ENCODE measurements at regions not wholly inside any gene's neighbourhood (a gene's known extent, or its start where the extent isn't known, plus 50 kb on each side); places are given as distances from the start of the nearest gene placed in this dataset.

DNA sequence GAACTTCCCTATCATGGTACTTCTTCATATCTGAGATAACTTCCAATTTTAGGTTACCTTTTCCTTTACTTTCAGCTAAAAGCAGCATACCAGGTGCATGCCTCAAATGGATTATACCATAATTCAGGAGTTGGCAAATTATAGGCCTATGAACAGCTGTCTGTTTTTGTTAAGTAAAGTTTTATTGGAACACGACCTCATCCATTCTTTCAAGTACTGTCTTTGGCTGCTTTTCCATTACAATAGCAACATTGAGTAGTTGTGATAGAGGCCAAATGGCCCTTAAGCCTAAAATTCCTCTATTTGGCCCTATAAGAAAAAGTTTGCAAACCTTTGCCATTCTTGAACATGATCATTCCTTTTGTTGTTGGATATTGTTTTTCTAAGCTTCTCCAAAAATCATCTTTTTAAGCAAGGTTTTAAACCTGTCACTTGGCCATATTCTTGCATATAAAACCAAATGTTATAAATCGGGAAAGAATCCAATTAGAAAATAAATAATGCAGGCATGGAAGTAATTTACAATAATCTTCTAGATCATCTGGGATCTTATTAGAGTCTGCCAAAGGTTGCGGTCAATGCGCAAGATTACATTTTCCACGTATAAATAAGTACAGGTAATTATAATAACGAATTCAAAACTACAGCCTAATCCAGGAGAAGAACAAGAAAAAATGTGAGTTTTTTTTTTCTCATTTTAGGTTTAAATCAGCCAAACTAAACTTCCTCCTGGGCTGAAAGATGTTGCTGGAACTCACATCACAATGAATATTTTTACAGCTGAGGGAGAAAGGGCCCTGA, 226.5 kb upstream of the ANKRD55 start:
- DNase-seq (ENCODE audit: low read depth), result no peak

DNA sequence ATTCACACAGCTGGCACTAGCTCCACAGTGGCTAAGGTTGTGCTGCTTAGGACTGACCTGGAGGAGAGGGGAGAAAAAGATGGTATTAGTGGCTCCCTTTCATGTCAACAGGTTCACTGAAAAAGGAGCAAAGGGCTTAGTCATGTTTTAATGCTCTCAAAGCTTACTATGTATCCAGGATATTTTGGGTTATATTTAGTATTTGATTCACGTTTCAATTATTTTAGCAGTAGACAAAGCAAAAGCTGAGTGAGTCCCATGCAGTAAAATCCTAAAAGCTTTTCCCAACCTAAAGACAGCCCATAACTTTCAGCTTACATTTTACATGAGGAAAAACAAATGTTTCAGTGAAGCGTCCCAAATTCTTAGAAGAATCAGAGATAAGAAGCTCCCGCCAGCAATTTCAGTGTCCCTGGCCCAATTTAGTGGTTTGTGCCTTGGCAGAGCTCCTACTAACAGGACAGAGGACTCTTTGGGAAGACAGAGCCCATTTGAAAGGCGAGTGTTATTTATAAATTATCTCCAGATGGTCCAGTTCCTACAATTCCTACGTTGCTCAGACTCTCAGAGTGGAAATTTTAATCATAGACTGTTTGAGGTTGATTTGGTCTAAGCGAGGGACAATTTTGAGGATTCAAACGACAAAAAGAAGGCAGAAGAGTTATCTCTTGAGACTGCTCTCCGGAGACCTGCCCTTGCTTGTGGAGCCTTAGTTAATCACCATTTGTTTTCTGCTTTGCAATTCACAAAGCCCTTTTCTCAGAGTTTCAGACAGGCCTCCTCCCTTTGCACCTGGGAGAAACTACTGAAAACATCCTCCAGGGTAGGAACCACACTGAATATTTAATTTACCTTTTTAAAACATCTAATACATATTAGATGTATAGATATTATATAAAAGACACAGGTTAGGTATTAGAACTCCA, 225.0 kb upstream of the ANKRD55 start:
- no peak for DNase-seq (ENCODE audit: low read depth)

DNA sequence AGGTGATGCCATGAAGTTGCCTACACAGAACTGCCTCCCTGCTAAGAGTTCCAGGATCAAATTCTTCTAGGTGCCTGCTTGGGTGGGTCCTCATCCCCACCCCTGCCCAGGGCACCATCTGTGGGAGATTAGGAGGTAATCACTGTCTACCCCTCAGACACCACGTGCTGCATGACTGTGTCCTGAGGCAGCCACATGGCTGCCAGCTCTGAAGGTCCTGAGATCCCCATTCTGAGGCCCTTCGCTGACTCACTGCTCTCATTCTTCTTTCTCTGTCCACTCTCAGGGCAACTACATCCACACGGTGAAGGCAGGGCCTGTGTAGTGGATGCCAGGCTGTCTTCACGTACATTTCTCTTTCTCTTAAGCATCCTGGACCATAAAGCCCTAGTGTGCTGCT, 222.9 kb upstream of the ANKRD55 start:
- DNase-seq (ENCODE audit: low read depth), result no peak

- no peak for DNase-seq (ENCODE audit: low read depth)
Observed at GRCh38 chr5:56455417-56455816, 222.3 kb upstream of the ANKRD55 start.

DNA sequence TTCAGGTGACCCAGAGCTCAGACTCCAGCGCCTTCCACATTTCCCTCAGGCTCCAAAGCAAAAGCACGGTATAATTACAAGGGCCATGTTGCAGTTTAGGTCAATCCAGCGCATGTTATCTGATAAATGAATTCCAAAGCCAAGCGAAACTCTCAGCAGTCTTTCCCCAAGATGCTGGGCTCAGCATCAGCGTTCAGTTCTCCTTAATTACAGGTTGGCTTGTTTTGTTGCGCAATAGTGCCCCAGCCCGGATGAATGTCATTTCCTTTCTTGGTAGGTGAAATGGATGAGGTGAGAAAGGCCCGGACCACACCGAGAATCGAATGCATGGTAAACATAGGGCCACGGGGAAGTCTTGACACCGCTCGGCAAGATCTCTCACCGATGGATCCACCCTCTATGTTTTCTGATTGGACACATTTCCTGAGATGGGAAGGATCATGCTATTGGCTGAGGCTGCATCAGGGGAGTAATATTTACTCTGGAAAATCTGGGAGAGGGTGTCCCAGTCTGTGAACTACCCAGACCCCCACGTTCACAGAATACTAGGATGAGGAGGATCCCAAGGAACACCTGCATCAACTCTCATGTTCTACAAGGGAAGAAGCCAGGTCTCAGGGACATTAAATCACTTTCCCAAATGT, 221.2 kb upstream of the ANKRD55 start:
- no peak for DNase-seq (ENCODE audit: low read depth)

DNA sequence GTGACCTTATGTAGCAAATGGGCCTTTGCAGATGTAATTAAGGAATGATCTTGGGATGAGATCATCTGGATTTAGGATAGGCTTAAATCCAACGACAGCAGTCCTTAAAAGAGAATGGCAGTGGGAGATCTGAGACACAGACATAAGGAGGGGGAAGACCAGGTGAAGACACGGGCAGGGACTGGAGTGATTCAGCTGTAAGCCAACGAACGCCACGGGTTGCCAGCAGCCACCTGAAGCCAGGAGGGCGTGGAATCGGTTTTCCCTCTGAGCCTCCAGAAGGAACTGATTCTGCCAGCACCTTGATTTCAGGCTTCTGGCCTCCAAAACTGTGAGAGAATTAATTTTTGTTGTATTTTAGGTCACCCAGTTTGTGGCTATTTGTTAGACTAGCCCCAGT, 218.6 kb upstream of the ANKRD55 start:
- DNase-seq (ENCODE audit: low read depth), result no peak

DNA sequence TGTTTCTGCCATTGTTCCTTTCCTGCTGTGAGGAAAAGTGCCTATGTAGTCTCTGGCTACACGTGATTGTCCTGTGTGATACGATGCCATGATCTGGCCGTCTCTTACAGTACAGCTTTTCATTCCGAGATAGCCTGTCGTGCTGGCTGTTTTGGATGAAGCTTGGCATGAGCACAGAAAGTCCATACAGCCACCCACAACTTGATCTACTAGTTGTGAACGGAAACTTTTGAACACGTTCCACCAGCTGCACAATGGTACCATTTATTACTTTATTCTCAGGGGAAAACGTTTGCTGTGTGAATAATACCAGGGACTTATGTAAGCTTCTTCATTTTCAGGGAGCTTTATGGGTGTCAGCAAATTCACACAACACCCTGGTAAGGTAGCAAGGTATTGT, 217.6 kb upstream of the ANKRD55 start:
- DNase-seq (ENCODE audit: low read depth), result no peak

DNA sequence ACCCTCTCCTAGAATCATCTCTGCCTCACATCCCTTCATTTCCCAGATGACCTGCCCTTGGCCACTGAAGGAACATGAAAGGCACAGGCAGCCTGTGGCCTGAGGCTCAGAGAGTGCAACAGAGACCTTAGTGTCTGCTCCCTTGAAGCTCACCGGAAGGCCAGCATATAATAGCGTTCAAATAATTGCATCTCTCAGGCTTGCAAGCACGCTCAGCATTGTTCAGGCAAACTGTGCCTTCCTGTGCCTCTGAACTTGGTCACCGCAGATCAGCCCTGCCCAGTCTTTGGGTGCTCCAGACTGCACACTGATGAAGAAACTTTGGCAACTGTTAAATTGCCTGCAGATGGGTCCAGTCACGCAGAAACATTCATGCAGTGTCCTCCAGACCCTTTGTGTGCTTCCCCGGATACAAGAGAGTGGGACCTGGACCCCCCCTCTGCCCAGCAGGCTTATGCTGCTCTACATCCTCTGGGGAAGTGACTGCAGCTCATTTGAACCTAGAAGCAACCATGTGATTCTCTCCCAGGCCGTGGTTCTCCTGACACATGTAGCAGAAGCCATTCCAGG, 216.0 kb upstream of the ANKRD55 start:
- no peak for DNase-seq (ENCODE audit: low read depth)

- no peak for DNase-seq (ENCODE audit: low read depth)
Observed at GRCh38 chr5:56447656-56448055, 214.5 kb upstream of the ANKRD55 start.

DNA sequence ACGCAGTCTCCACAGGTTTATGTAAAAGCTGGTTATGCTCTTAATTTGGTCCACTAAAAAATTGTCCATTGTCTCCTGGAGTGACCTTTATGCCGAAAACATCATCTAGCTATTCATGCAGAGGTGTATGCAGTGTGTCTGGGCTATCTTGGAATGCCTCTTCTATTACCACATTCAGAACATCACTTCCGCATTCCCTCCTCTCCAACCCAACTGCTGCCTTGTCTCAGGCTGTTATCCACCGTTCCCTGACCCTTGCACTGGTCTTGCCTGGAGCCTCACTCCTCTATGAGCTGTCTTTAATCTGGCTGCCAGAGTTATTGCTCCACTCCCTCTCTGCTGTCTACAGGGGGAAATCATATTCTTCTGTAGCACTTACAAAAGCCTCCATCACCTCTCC, 214.1 kb upstream of the ANKRD55 start:
- peak; percentile 82 for DNase-seq (ENCODE audit: low read depth)

- no peak for DNase-seq (ENCODE audit: low read depth)
Observed at GRCh38 chr5:56446728-56447127, 213.6 kb upstream of the ANKRD55 start.

DNA sequence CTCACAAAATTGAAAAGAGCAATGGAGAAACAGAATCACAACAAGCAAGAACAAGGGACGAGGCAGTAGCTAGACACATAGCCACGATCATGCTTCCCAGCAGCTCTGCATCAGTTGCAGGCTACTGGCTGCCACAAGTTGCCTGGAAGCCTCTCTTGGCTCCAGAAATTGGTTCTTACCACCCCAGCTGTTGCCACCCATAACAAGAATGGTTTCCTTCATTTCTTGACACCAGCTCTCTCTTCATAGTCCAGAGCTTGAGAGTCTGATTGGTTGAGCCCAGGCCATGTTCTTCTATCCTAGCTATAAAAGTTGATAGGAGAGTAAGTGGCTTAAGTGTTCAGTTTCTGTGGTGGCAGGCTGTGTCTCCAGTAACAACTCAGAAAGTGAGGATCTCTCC, 210.7 kb upstream of the ANKRD55 start:
- DNase-seq (ENCODE audit: low read depth), result no peak

DNA sequence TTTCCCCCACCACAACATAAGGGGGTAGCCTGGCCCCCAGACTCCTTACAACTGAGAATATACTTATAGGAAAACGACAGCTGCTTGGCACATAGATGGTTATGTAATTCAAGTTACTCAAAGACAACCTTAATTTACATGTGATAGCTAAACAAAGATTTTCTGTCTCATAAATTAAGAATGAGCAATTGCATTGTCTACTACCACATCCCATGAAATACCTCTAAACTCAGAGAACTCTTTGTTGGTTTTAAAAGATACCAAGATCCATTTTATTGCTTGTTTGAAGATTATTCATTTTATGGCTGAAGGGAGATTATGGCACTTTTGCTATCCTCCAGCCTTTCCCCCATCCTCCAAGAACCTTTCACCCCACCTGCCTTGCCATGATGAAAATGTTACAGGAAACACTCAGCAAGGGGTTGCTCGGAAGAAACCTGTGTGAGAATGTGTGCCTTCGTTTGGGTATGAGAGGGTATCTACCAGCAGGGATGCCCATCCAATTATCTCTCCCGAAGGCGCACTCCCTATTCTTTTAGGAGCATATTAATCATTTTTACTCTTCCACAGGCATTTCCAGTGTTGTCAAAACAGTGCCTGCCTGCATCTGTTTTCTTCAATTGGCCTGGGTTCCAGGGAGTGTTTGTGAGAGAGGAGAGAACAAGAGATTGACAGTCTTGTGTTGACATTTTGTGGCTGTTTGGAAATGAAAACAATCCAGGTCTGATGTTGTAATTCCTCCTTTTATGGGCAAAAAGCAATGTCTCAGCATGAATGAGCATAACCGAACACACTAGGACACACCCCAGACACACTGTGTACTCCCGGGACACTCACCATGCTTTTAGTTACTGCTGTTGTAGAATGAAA, 208.0 kb upstream of the ANKRD55 start:
- DNase-seq (ENCODE audit: low read depth), result peak; percentile 98

DNA sequence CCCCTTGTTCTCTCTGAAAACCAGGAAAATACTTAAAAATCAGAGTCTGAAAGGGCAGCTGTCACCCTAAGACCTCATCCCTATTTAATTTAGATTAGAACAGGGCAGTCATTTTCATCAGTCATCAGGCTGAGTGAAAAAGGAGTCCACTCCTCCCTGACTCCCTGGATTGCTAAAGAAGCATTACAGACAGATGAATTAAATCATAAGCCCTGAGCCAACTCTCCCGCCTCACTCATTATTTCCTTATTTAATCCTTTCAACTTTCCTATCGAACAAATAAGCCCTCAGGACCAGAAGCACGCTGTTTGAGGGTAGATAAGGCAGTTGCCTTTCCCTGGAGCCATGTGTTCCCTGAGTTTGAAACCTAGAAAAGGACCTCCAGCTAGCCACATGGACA, 201.9 kb upstream of the ANKRD55 start:
- DNase-seq (ENCODE audit: low read depth), result no peak

DNA sequence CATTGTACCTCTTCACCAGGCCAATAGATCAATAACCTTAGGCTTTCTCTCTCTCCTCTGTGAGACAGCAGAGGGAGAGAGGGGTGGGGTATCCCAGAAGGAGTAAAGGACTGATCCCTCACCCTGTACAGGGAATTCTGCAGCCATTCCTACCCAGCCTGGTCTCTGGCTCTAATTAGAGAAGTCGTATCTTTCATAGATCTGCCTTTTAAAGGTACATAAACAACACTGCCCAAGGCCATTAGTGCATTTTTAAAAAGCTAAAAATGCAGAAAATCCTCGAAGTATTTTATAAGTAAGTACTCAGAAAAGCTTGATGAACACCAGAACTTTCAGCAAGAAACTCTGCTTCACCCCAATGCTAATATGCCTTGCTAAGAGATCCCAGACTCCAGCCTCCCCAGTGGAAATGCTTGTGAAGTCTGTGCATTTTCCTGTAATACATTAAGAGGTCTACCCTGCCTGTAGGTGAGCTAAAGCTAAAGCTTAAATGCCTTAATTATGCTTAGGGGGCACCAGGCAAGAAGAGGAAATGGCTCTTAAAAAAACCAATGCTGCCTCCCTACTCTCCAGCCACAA, 200.0 kb upstream of the ANKRD55 start:
- no peak for DNase-seq (ENCODE audit: low read depth)

DNA sequence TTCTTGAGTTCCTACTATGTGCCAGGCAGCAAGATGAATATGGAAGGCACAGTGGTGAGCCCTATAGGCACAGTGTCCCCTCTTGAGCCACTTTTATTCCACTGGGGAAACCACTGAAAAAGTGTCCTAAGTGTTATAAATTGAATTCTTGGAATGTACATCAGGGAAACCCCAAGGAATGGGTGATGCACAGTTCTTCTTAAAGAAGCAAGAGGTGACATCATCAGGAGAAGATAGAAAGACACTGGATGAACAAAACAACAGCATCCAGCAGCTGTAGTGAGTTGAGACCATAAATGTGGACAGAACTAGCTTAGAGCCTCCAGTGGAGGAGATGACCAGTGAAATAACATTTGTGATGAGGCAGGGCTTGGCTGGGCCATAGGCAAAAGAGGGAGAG, 199.2 kb upstream of the ANKRD55 start:
- DNase-seq (ENCODE audit: low read depth), result no peak

DNA sequence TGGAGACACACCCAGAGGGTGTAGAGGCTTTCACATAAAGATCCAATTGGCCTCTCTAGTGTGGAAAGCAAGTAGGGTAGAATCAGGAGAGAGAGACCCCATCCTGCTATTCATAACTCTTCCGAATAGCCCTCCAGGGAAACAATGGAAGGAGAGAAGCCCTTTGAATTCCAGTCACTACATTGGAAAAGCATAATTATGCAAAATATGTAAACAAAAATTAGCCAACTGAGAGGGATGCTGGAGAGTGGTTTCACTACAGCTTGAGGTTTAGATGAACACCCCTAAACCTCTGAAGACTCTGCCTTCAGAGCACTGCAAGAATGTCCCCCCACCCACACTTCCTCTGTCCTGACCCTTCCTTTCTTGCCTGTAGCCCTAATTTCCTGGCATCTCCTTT, 197.3 kb upstream of the ANKRD55 start:
- DNase-seq (ENCODE audit: low read depth), result no peak

DNA sequence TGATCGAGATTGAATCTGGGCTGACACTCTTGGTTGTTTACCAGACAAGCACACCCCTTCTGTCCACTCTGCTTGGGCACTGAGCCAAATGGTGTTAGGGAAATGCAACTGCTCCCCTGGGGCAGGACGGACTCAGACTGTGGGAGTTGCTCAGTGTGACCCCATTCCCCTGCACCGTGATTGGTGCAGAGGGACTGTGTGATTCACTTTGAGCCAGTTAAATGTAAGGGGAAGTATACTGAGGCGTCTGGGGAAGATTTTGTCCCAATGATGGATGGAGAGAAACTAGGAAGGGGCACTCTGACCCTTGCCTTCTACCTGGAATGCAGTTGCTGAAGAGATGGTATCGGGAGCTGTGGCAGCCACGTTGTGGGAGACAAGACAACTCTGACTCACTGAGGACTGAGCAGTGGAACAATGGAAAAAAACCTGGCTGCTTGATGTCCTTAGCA, 196.0 kb upstream of the ANKRD55 start:
- peak; percentile 80 for DNase-seq (ENCODE audit: low read depth)

DNA sequence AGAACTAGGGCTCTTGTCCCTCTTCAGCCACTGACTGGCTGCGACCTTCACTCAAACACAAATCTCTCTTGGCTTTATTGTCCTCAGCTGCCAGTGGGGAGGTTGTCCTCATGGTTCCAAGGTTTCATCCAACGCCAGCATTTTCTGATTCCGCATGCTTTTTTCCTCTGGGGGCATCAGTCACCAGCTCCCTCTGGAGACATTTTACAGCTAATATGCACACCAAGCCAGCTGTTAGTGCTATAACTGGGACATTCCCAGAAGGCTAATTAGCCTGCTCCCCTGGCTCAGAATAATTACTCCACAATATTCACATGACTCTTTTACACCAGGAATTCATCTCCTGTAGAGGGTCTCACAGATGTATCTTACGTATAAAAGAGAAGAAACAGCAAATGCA, 193.6 kb upstream of the ANKRD55 start:
- no peak for DNase-seq (ENCODE audit: low read depth)

DNA sequence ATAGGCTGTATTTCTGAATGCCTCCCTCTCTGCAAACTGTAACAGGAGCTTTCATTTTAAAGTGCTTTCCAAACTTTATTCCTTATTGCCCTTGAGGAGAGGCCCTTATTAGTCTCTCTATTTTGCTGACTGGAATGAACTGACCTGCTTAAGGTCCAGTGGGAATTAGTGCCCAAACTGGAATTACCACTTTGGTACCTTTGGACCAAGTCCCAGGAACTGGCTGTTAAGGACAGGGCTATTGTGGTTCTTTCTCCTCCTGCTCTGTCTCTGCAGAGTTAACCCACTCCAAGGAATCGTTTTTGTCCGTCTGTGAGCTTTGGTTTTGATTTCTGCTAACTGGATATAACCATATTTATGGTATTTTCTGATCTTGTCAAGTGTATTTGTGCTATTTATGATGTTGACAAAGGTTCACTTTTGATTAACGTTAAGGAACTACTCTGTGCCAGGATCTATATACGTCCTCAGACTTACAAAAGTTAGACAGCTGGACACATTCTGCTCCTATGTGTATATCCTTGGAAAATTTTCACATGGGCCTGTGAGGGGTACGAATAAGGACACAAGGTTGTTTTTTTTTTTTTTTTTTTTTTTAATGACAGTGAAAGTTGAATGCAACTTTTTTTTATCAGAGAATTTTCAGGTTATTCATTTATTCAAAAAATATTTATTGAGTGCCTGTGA, 189.1 kb upstream of the ANKRD55 start:
- peak; percentile 35 for DNase-seq (ENCODE audit: low read depth)
